Muscle layer of colon (tissue), 2 donors: ENCODE measurements at regions not wholly inside any gene's neighbourhood (a gene's known extent, or its start where the extent isn't known, plus 50 kb on each side); places are given as distances from the start of the nearest gene placed in this dataset.

Source experiments
- H3K27ac ChIP-seq: one replicate; pipeline ENCODE4 v1.7.0; 2013; ENCODE audit warnings: low read depth, mild to moderate bottlenecking, low read length, moderate library complexity
- H3K27me3 ChIP-seq, 2 donors: one replicate each; pipeline ENCODE4 v1.7.0; 2013; ENCODE audit warnings: low read length in 2 of 2, mild to moderate bottlenecking in 2 of 2; ENCODE audit not compliant: insufficient read depth in 2 of 2, control insufficient read depth in 1 of 2
- H3K36me3 ChIP-seq: one replicate; pipeline ENCODE4 v1.7.0; 2013; ENCODE audit warnings: mild to moderate bottlenecking, low read length; ENCODE audit not compliant: insufficient read depth
- H3K4me1 ChIP-seq: one replicate; pipeline ENCODE4 v1.7.0; 2013; ENCODE audit warnings: mild to moderate bottlenecking, low read length; ENCODE audit not compliant: insufficient read depth
- H3K4me3 ChIP-seq, 2 donors: one replicate each; pipeline ENCODE4 v1.7.0; 2013; ENCODE audit warnings: low read length in 2 of 2, low read depth in 1 of 2, mild to moderate bottlenecking in 1 of 2, moderate library complexity in 1 of 2
- H3K9ac ChIP-seq: one replicate; pipeline ENCODE4 v1.7.0; 2013; ENCODE audit warnings: low read length
- H3K9me3 ChIP-seq: one replicate; pipeline ENCODE4 v1.7.0; 2013; ENCODE audit warnings: mild to moderate bottlenecking, low read length
- donor health status: abdominal sarcoma.
- donor health status: Adenocarcinoma of cecum.

GRCh38 chr7:67813621-67814292 is 817.1 kb downstream of the TYW1 start:
- Histone ChIP-seq H3K36me3 (no peaks in the 10 kb centered on the region), H3K9me3 (peaks cover 4% of the 10 kb centered on the region), H3K27ac (no peak overlapping the region), H3K4me1 (no peaks in the 10 kb centered on the region), H3K27me3 (no peaks in the 10 kb centered on the region), H3K4me3 (no peak overlapping the region), H3K9ac (no peak overlapping the region)

- no peaks in the 10 kb centered on the region for H3K4me1 ChIP-seq
- no peaks in the 10 kb centered on the region for H3K27me3 ChIP-seq
- H3K9ac ChIP-seq, result no peak overlapping the region
- no peak overlapping the region for H3K27ac ChIP-seq
- H3K36me3 ChIP-seq, result no peaks in the 10 kb centered on the region
- H3K9me3 ChIP-seq, result peaks cover 4% of the 10 kb centered on the region
- no peak overlapping the region for H3K4me3 ChIP-seq
These were observed 820.8 kb downstream of the TYW1 start for GRCh38 chr7:67817481-67817880.

DNA sequence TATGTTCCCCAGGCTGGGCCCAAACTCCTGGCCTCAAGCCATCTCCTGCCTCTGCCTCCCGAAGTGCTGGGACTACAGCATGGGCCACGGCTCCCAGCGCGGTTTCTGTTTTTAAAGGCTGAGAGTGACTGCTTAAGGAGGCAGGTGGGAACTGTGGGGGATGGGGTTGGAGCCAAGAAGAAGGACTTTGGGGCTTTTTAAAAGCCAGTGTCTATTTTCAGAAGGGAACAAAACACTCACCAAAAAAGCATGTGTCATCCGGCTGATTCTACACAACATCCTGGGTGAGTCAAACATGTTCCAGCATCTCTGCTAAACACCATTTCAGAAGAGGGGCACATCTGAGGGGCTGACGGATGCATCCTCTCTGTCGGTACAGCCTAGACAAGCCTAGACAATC is 824.5 kb downstream of the TYW1 start:
- no peaks in the 10 kb centered on the region for H3K4me1 ChIP-seq
- no peak overlapping the region for H3K9ac ChIP-seq

DNA sequence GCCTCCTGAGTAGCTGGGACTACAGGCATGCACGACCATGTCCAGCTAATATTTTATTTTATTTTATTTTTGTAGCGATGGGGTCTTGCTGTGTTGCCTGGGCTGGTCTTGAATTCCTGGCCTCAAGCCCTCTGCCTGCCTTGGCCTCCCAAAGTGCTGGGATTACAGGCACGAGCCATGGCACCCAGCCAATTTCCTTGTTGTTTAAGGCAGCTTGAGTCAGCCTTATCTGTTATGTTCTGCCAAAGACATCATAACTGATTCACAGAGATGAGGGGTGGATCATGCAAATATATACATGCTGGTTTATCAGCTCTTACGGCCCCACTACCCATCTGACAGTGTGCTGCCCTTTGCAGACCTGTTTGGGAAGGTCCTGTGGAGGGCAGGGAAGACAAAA is 826.7 kb downstream of the TYW1 start:
- no peaks in the 10 kb centered on the region for H3K4me1 ChIP-seq
- no peak overlapping the region for H3K4me3 ChIP-seq
- H3K27ac ChIP-seq, result no peak overlapping the region
- no peaks in the 10 kb centered on the region for H3K27me3 ChIP-seq
- H3K9me3 ChIP-seq, result no peaks in the 10 kb centered on the region
- no peaks in the 10 kb centered on the region for H3K36me3 ChIP-seq
- H3K9ac ChIP-seq, result no peak overlapping the region

More for the DNA sequence above, 824.5 kb downstream of the TYW1 start:
- Histone ChIP-seq H3K4me3 (no peak overlapping the region), H3K36me3 (no peaks in the 10 kb centered on the region), H3K9me3 (peaks cover 4% of the 10 kb centered on the region), H3K27me3 (no peaks in the 10 kb centered on the region), H3K27ac (no peak overlapping the region)

DNA sequence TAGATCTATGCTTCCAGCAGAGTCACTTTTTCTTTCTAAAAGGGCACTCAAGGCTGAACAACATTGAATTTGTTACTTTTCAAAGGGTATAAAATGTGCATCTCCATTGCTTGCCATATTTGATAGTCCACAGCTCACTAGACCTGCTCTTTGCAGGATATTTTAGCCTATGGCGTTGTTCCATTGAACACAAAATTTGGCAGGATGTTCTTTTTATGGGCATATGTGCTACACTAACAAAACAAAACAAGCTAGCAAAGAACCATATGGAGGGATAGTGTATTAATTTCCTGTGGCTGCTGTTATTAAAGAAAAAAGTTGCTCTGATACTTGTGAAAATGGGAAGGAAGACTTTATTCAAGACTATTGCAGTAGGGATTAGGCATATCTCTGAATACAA is 828.7 kb downstream of the TYW1 start:
- Histone ChIP-seq H3K27me3 (no peaks in the 10 kb centered on the region), H3K27ac (no peak overlapping the region), H3K9me3 (no peaks in the 10 kb centered on the region), H3K4me1 (no peaks in the 10 kb centered on the region), H3K36me3 (no peaks in the 10 kb centered on the region), H3K9ac (no peak overlapping the region), H3K4me3 (no peak overlapping the region)

- Histone ChIP-seq H3K4me3 (no peak overlapping the region), H3K9ac (no peak overlapping the region), H3K9me3 (no peaks in the 10 kb centered on the region), H3K27me3 (no peaks in the 10 kb centered on the region), H3K4me1 (no peaks in the 10 kb centered on the region), H3K36me3 (no peaks in the 10 kb centered on the region), H3K27ac (no peak overlapping the region)
These were observed 845.3 kb downstream of the TYW1 start for GRCh38 chr7:67841896-67842295.

DNA sequence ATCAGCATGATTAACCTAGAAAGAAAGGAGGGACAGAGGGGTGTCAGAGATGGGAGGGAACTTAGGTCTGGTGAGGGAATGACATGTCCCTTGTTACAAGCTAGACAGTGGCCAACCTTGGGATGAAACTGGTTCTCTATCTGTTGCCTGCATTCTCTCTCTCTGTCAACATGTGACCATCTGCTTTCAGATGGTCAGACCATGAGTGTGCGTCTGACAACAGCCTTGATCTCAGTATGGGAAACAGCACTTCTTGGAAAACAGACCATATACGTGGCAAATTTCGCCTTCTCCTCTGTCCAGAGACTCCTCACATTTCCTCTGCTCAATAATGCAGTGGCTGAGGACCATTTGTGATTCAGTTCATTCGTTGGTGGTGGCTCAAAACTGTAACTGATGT is 845.9 kb downstream of the TYW1 start:
- H3K9me3 ChIP-seq, result no peaks in the 10 kb centered on the region
- no peak overlapping the region for H3K4me3 ChIP-seq
- no peaks in the 10 kb centered on the region for H3K27me3 ChIP-seq
- H3K9ac ChIP-seq, result no peak overlapping the region
- no peak overlapping the region for H3K27ac ChIP-seq
- H3K36me3 ChIP-seq, result no peaks in the 10 kb centered on the region
- H3K4me1 ChIP-seq, result no peaks in the 10 kb centered on the region

DNA sequence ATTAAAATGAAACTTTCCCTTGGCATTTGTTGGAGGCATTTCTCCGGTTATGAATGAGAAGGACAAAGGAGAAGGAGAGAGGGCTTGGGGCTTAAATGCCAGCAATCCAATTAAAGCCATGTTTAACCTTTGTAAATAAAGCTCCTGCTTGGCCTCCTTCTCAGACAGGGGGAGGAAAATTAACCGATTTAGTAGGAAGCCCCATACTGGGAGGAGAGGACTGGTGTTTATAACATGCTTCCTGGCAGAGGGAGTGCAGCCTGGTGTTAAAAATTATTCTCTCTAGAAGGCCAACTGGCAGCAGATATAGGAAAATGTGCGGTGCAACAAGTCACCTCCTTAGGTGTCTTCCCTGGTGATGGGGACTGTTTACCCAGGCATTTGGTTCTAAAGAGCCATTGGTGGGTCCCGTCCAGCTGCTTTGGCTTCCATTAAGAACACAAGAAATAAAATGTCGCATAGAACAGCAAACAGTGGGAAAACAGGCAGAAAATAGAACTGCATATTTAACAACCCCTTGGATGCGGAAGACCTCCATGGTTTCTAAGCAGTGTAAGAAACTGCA is 846.5 kb downstream of the TYW1 start:
- Histone ChIP-seq H3K36me3 (no peaks in the 10 kb centered on the region), H3K4me3 (no peak overlapping the region), H3K4me1 (no peaks in the 10 kb centered on the region), H3K9ac (no peak overlapping the region), H3K27ac (no peak overlapping the region), H3K9me3 (no peaks in the 10 kb centered on the region), H3K27me3 (no peaks in the 10 kb centered on the region)

DNA sequence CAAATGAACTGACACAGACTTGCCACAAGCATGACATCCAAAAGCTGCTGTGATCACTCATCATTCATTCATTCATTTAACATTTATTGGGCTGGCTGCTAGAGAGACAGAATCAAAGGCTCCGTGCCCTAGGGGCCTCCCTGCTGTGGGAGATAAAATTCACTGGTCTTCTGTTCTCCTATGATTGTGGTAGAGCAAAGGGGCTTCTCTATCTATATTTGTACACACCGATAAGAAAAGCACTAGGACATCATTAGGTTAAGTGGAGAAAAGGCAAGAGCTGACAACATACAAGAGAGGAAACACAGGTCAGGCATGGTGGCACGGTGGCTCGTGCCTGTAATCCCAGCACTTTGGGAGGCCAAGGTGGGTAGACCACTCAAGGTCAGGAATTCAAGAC is 847.0 kb downstream of the TYW1 start:
- H3K4me1 ChIP-seq, result no peaks in the 10 kb centered on the region
- H3K27ac ChIP-seq, result no peak overlapping the region
- no peak overlapping the region for H3K4me3 ChIP-seq
- H3K36me3 ChIP-seq, result no peaks in the 10 kb centered on the region
- no peak overlapping the region for H3K9ac ChIP-seq
- H3K9me3 ChIP-seq, result no peaks in the 10 kb centered on the region
- H3K27me3 ChIP-seq, result no peaks in the 10 kb centered on the region

GRCh38 chr7:67847092-67847787 is 850.6 kb downstream of the TYW1 start:
- Histone ChIP-seq H3K9me3 (no peaks in the 10 kb centered on the region), H3K27me3 (no peaks in the 10 kb centered on the region), H3K4me1 (no peaks in the 10 kb centered on the region), H3K27ac (no peak overlapping the region), H3K9ac (no peak overlapping the region), H3K4me3 (no peak overlapping the region), H3K36me3 (no peaks in the 10 kb centered on the region)

DNA sequence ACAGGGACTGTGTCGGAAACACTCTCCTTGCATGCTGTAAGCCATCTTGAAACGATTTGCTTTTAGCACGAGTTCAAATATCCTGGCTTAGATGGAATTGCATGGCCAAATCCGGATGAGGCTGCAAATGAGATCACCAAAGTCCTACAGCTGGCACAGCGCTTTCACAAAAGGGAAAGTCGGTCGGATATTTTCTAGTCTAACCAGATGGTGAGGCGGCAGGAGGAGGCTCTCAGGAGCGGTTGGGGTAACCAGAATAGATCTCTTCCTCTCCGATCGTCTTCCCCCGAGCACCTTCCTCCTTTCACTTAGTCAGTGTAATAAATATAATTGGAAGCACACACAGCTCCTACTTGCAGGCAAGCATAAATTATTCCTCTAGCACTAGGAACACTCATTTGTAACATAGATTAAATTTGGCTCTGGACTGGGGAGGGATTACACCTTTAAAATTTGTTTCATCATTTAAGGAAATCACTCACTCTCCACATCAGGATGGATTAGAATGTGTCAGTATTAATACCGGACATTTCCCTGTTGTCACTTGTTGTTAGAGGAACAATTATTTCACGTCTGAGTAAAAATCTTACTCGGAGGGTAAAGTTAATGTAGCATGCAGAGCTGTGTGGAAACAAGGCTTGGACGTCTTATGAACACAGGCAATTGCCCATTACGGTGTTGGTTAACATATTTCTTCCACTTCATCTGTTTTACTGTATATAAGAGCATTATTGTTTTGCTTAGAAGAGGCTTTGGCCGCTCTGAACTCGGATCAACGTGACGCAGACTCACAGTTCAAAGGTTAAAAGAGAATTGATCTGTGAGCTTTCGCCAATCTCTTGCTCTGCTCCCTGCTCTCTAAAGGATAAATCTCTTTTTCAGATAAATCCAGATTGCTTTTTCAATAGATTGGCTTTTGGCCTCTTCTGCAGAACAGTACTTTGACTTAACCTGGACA is 857.9 kb downstream of the TYW1 start:
- Histone ChIP-seq H3K4me3 (no peak overlapping the region), H3K9ac (no peak overlapping the region), H3K27ac (no peak overlapping the region), H3K36me3 (no peaks in the 10 kb centered on the region), H3K9me3 (no peaks in the 10 kb centered on the region), H3K27me3 (no peaks in the 10 kb centered on the region), H3K4me1 (no peaks in the 10 kb centered on the region)
